ENCODE measurements at regions not wholly inside any gene's neighbourhood (a gene's known extent, or its start where the extent isn't known, plus 50 kb on each side); places are given as distances from the start of the nearest gene placed in this dataset.
"Not testable (repeated sequence)": the region's sequence is repeated elsewhere in the genome, so short reads cannot be mapped to it uniquely, and the experiment has no call there.

GRCh38 chr4:13990596-13991589 lies 363.4 kb upstream of the BOD1L1 start:
- no peak for DNase-seq

- DNase-seq, result no peak
These were observed 364.5 kb upstream of the BOD1L1 start for GRCh38 chr4:13992041-13992440.

- no peak for DNase-seq
These were observed 365.5 kb upstream of the BOD1L1 start for GRCh38 chr4:13992975-13993520.

GRCh38 chr4:13994016-13994415 lies 366.5 kb upstream of the BOD1L1 start:
- DNase-seq, result no peak

GRCh38 chr4:13998850-13999445 lies 371.4 kb upstream of the BOD1L1 start:
- no peak for DNase-seq

- no peak for DNase-seq
These were observed 372.7 kb upstream of the BOD1L1 start for GRCh38 chr4:14000091-14000814.

- DNase-seq, result not testable (repeated sequence)
These were observed 374.8 kb upstream of the BOD1L1 start for GRCh38 chr4:14002331-14002730.

- no peak for DNase-seq
These were observed 381.0 kb upstream of the BOD1L1 start for GRCh38 chr4:14008494-14008893.

- DNase-seq, result no peak
These were observed 390.8 kb upstream of the BOD1L1 start for GRCh38 chr4:14018191-14018853.

GRCh38 chr4:14022456-14022855 lies 394.9 kb upstream of the BOD1L1 start:
- DNase-seq, result no peak

- no peak for DNase-seq
These were observed 395.5 kb upstream of the BOD1L1 start for GRCh38 chr4:14023036-14023435.

GRCh38 chr4:14023896-14024295 lies 396.4 kb upstream of the BOD1L1 start:
- no peak for DNase-seq

- no peak for DNase-seq
These were observed 397.6 kb upstream of the BOD1L1 start for GRCh38 chr4:14025111-14025510.

GRCh38 chr4:14025891-14026290 lies 398.4 kb upstream of the BOD1L1 start:
- no peak for DNase-seq

- no peak for DNase-seq
These were observed 401.3 kb upstream of the BOD1L1 start for GRCh38 chr4:14028862-14029261.

GRCh38 chr4:14035076-14035475 lies 407.6 kb upstream of the BOD1L1 start:
- no peak for DNase-seq

- DNase-seq, result no peak
These were observed 415.7 kb upstream of the BOD1L1 start for GRCh38 chr4:14043203-14043602.

GRCh38 chr4:14046642-14047041 lies 419.1 kb upstream of the BOD1L1 start:
- DNase-seq, result no peak

GRCh38 chr4:14047840-14048239 lies 420.3 kb upstream of the BOD1L1 start:
- no peak for DNase-seq

GRCh38 chr4:14049946-14050345 lies 422.4 kb upstream of the BOD1L1 start:
- DNase-seq, result no peak

GRCh38 chr4:14053291-14053690 lies 425.8 kb upstream of the BOD1L1 start:
- no peak for DNase-seq

- DNase-seq, result no peak
These were observed 426.9 kb upstream of the BOD1L1 start for GRCh38 chr4:14054391-14054790.

GRCh38 chr4:14059006-14059405 lies 431.5 kb upstream of the BOD1L1 start:
- DNase-seq, result no peak

Measured in stimulated activated CD4-positive, alpha-beta T cell treated with anti-CD3 and anti-CD28 coated beads, Interleukin-15, amount 100 ng/mL, for 24 hours (primary cell).